Stomach (tissue), 8 donors: ENCODE measurements at regions not wholly inside any gene's neighbourhood (a gene's known extent, or its start where the extent isn't known, plus 50 kb on each side); places are given as distances from the start of the nearest gene placed in this dataset.

Experiments
- DNase-seq, 2 donors: peaks; one replicate each; pipeline versions ENCODE4 v3.0.0 to v3.0.0-alpha.2; 2013 to 2019
- H3K27ac ChIP-seq, 5 donors: fragments of 200-600 bp in 4 of 5; sonication (generic) in 4 of 5; one replicate each; pipeline ENCODE4 v1.5.1; 2013 to 2019; ENCODE audit warnings: mild to moderate bottlenecking in 1 of 5, moderate library complexity in 1 of 5
- H3K27me3 ChIP-seq, 3 donors: fragments of 200-600 bp; sonication (generic); one replicate each; pipeline ENCODE4 v1.5.1; 2017 to 2019; ENCODE audit warnings: mixed run types in 1 of 3
- H3K36me3 ChIP-seq, 4 donors: fragments of 200-600 bp; sonication (generic); 1 replicate in 3 of 4; 2 replicates in 1 of 4; pipeline ENCODE4 v1.5.1; 2016 to 2019
- H3K4me1 ChIP-seq, 4 donors: fragments of 200-600 bp; sonication (generic); one replicate each; pipeline ENCODE4 v1.5.1; 2016 to 2019
- H3K4me3 ChIP-seq, 4 donors: fragments of 200-600 bp; sonication (generic) in 3 of 4; one replicate each; pipeline ENCODE4 v1.5.1; 2016 to 2019; ENCODE audit warnings: mild to moderate bottlenecking in 1 of 4
- H3K9me3 ChIP-seq, 4 donors: fragments of 200-600 bp; sonication (generic); one replicate each; pipeline ENCODE4 v1.5.1; 2016 to 2019
- CTCF ChIP-seq, 7 experiments: fragments of 450-650 bp in 4 of 7; fragments of 200-600 bp in 3 of 7; sonication (generic) in 3 of 7; IDR thresholded peaks; one replicate each; pipeline ENCODE4 v1.5.1; 2016 to 2019; ENCODE audit warnings: antibody characterized with exemption in 7 of 7, control low read depth in 2 of 7, mild to moderate bottlenecking in 1 of 7
- EP300 ChIP-seq: sonication (generic); formaldehyde crosslinking; IDR thresholded peaks from one replicate; pipeline ENCODE4 v1.6.1; 2017; ENCODE audit warnings: antibody characterized with exemption
- POLR2A ChIP-seq, 4 donors: fragments of 450-650 bp; IDR thresholded peaks; one replicate each; pipeline ENCODE4 v1.6.1; 2016; ENCODE audit warnings: antibody characterized with exemption in 4 of 4, control low read depth in 2 of 4, mild to moderate bottlenecking in 1 of 4, moderate library complexity in 1 of 4
- POLR2AphosphoS5 ChIP-seq, 3 donors: sonication (generic); formaldehyde crosslinking; IDR thresholded peaks; one replicate each; pipeline ENCODE4 v1.6.1; 2016; ENCODE audit warnings: antibody characterized with exemption in 3 of 3
- WGBS, 5 donors: extraction: QIAGEN DNeasy Blood & Tissue Kit in 3 of 5; methylation state at CpG; one replicate each; pipeline versions ENCODE4 v1.1.5 to v1.1.7; 2013 to 2018; 5-methylcytosine and 5-hydroxymethylcytosine counted together
- intact Hi-C: fragments of 100-400 bp; cut with DNase I; formaldehyde crosslinking; loops from one replicate; pipeline ENCODE4 v1.15.1; 2023; ENCODE audit warnings: low total_unique reads
- donor health status: healthy with polysubstance abuse.
- donor health status: Bipolar disorder and iron deficiency.
- donor health status: healthy.

- Histone ChIP-seq H3K4me1 (no peaks in the 10 kb centered on the region), H3K27me3 (peaks cover 0 to 92% (median 21%) of the 10 kb centered on the region in 3 donors), H3K9me3 (peaks cover 0 to 7% (median 0%) of the 10 kb centered on the region in 4 donors), H3K4me3 (no peak overlapping the region), H3K27ac (no peak overlapping the region), H3K36me3 (no peaks in the 10 kb centered on the region)
- DNase-seq = no peak
- TF ChIP-seq POLR2AphosphoS5 (IDR thresholded peaks at IDR 0.05) (no peak), CTCF (IDR thresholded peaks at IDR 0.05) (no peak), EP300 (no peak), POLR2A (IDR thresholded peaks at IDR 0.05) (no peak)
- intact Hi-C loops = no loop called here
- 78 to 85% (median 80%) methylated on average over 17 to 19 of the region's 19 CpGs for WGBS, 5 donors
Observed at GRCh38 chr20:63124092-63124781, 91.7 kb downstream of the YTHDF1 start.

DNA sequence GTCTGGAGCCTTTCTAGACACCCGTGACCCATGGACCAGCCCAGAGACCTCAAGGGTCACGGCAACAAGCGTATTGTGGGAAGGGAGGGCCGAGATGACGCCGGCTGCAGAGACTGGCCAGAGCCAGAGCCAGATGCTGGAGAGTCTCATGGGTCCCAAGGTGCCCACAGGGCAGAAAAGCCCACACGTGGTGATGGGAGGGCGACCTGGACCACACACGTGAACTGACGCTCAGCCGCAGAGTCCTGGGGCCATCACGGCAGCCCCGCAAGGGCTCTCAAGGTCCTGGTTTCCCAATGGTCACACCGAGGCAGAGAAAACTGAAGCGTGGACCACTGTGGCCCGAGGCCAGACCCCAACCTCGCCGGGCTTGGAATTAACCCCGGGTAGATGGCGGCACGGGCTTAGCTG is 92.6 kb downstream of the YTHDF1 start:
- no peak for DNase-seq
- no peaks in the 10 kb centered on the region for H3K36me3 ChIP-seq
- H3K27ac ChIP-seq = no peak overlapping the region
- H3K27me3 ChIP-seq = peaks cover 0 to 92% (median 13%) of the 10 kb centered on the region in 3 donors
- no peak overlapping the region for H3K4me3 ChIP-seq
- no peak for TF ChIP-seq POLR2A (IDR thresholded peaks at IDR 0.05)
- no peak for TF ChIP-seq EP300
- TF ChIP-seq POLR2AphosphoS5 (IDR thresholded peaks at IDR 0.05) = no peak
- no peak for TF ChIP-seq CTCF (IDR thresholded peaks at IDR 0.05)
- WGBS, 5 donors = 79 to 89% (median 84%) methylated on average over 21 of the region's 21 CpGs
- peaks cover 0 to 7% (median 0%) of the 10 kb centered on the region in 4 donors for H3K9me3 ChIP-seq
- intact Hi-C loops = no loop called here
- H3K4me1 ChIP-seq = no peaks in the 10 kb centered on the region

GRCh38 chr20:63122626-63123025 is 93.3 kb downstream of the YTHDF1 start:
- DNase-seq = no peak
- intact Hi-C loops = no loop called here
- Histone ChIP-seq H3K36me3 (no peaks in the 10 kb centered on the region), H3K4me1 (no peaks in the 10 kb centered on the region), H3K9me3 (peaks cover 0 to 7% (median 0%) of the 10 kb centered on the region in 4 donors), H3K27me3 (peaks cover 0 to 92% (median 9%) of the 10 kb centered on the region in 3 donors), H3K27ac (no peak overlapping the region), H3K4me3 (no peak overlapping the region)
- 64 to 77% (median 73%) methylated on average over 7 of the region's 7 CpGs for WGBS, 5 donors
- no peak for TF ChIP-seq EP300
- TF ChIP-seq POLR2AphosphoS5 (IDR thresholded peaks at IDR 0.05) = no peak
- no peak for TF ChIP-seq CTCF (IDR thresholded peaks at IDR 0.05)
- no peak for TF ChIP-seq POLR2A (IDR thresholded peaks at IDR 0.05)

- Histone ChIP-seq H3K9me3 (peaks cover 0 to 7% (median 0%) of the 10 kb centered on the region in 4 donors), H3K4me1 (no peaks in the 10 kb centered on the region), H3K4me3 (no peak overlapping the region), H3K27ac (no peak overlapping the region), H3K36me3 (no peaks in the 10 kb centered on the region), H3K27me3 (peaks cover 0 to 91% (median 12%) of the 10 kb centered on the region in 3 donors)
- intact Hi-C loops = no loop called here
- TF ChIP-seq CTCF (IDR thresholded peaks at IDR 0.05) (no peak), POLR2AphosphoS5 (IDR thresholded peaks at IDR 0.05) (no peak), POLR2A (IDR thresholded peaks at IDR 0.05) (no peak), EP300 (no peak)
- DNase-seq = no peak
- WGBS, 5 donors = 77 to 83% (median 80%) methylated on average over 14 to 23 of the region's 23 CpGs
Observed at GRCh38 chr20:63121749-63122405, 94.1 kb downstream of the YTHDF1 start.
